ENCODE measurements at regions not wholly inside any gene's neighbourhood (a gene's known extent, or its start where the extent isn't known, plus 50 kb on each side); places are given as distances from the start of the nearest gene placed in this dataset.
A peak's percentile ranks its signal among the peaks of the same experiment; 100 is the strongest.

- DNase-seq: peak; percentile 46
Measured at GRCh38 chr6:26197933-26198721, 110.9 kb downstream of the HFE start.

GRCh38 chr6:26198722-26199056 lies 111.5 kb downstream of the HFE start:
- peak; percentile 50 for DNase-seq

DNA sequence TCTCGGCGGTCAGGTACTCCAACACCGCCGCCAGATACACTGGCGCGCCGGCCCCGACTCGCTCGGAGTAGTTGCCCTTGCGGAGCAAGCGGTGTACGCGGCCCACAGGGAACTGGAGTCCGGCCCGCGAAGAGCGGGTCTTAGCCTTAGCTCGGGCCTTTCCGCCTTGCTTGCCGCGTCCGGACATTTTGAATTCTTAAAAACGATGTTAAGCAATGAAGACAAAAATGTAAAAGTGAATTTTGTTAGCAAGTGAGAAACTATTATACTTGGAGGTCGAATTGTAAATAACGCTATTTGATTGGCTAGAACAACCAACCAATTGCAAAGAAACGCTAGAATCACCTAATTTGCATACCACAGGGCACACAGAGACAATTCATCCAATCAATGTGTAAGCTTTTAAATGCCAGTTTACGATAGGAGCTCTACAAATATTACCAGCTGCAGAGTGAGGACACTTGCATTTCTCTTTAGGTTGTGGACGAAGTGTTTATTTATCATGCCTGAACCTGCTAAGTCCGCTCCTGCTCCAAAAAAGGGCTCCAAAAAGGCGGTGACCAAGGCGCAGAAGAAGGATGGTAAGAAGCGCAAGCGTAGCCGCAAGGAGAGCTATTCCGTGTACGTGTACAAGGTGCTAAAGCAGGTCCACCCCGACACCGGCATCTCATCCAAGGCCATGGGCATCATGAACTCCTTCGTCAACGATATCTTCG lies 112.0 kb downstream of the HFE start:
- peak; percentile 91 for DNase-seq

DNA sequence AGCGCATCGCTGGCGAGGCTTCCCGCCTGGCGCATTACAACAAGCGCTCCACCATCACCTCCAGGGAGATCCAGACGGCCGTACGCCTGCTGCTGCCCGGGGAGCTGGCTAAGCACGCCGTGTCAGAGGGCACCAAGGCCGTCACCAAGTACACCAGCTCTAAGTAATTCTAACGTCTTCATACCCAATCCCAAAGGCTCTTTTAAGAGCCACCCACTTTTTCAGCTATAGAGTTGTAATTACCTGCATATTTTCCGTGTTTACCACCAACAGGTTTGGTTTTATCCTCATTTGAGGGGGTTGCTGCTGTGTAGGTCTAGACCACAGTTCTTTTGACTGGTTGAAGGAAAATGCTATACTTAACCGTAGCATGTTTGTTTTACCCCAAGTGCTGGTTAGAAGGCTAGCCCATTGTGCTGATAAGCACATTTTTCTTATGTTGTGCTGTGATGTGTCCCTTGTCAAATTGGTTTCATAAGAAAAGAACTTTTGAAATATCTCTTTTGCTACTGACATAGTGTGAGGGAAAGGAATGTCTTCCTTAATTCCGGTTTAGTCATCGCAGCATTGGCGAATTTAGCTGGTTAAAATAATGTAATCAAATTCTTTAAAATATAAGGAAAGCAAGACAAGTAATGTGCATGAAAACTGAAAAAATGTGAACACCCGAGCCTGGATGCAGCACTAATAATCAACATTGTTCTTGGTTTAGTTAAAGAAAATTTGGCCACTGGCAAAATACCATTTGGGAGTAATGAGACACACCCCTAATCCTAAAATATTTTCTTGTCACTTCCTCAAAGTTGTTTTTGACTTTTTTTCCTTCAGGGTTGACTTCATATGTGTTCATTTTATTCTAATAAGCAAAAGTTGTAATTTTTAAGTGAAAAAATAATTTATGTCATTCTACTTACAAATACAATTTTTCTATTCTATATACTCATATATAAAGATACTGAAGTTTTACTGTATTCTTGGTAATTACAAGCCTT lies 112.8 kb downstream of the HFE start:
- no peak for DNase-seq

DNA sequence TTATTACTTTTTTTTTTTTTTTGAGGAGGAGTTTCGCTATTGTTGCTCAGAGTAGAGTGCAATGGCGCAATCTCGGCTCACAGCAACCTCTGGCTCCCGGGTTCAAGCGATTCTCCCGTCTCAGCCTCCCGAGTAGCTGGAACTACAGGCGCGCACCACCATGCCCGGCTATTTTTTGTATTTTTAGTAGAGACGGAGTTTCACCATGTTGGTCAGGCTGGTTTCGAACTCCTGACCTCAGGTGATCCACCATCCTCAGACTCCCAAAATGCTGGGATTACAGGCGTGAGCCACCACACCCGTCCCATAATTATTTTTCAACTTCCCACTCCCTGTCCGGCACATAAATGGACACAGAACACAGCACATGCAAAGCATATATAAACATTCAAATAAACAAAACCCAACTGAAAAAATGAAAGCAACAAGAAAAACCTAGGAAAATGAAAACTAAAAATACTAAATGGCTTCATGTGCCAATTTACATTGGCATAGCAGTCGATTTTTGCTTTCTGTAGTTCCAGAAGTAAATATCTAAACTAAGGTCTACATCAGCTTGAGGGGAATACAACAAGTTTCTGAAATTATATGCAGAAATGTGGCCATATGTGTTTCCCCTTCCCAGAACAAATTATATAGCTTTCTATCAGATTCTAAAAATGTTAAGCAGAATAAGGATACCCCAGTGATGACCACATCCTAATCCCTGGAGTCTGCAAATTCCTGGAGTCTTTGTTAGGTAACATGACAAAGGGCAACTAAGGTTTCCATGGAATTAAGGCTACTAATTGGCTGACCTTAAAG lies 113.9 kb downstream of the HFE start:
- DNase-seq: no peak

- no peak for DNase-seq
Measured at GRCh38 chr6:26202201-26202611, 115.0 kb downstream of the HFE start.

- no peak for DNase-seq
Measured at GRCh38 chr6:26202811-26203583, 115.8 kb downstream of the HFE start.

- DNase-seq: peak; percentile 95
Measured at GRCh38 chr6:26204332-26205160, 117.3 kb downstream of the HFE start.

GRCh38 chr6:26205161-26205624 lies 118.0 kb downstream of the HFE start:
- peak; percentile 78 for DNase-seq

GRCh38 chr6:26205625-26206574 lies 118.7 kb downstream of the HFE start:
- peak; percentile 81 for DNase-seq

GRCh38 chr6:26206868-26207801 lies 119.9 kb downstream of the HFE start:
- DNase-seq: no peak

GRCh38 chr6:26211963-26212362 lies 124.7 kb downstream of the HFE start:
- DNase-seq: peak; percentile 59

- DNase-seq: no peak
Measured at GRCh38 chr6:26213334-26214075, 126.3 kb downstream of the HFE start.

DNA sequence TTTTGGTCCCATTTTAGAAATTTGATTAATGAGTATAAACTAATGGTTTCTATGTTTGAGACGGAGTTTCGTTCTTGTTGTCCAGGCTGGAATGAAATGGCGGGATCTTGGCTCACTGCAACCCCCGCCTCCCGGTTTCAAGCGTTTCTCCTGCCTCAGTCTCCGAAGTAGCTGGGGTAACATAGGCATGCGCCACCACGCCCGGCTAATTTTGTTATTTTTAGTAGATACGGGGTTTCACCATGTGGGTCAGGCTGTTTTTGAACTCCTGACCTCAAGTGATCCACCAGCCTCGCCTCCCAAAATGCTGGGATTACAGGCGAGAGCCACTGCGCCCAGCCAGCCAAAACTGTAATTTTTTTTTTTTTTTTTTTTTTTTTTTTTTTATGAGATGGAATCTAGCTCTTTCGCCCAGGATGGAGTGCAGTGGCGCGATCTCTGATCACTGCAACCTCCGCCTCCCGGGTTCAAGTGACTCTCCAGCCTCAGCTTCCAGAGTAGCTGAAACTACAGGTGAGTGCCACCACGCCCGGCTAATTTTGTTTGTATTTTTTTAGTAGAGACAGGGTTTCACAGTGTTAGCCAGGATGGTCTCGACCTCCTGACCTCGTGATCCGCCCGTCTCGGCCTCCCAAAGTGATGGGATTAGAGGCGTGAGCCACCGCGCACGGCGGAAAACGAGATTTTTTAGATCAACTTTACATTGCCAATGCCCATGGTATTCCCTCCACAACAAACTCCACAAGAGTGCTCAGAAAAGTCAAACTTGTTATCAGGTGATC lies 127.8 kb downstream of the HFE start:
- DNase-seq: no peak

- no peak for DNase-seq
Measured at GRCh38 chr6:26215585-26216358, 128.5 kb downstream of the HFE start.

Data from suppressor macrophage treated with lipopolysaccharide for 4 hours (primary cell).